Adrenal gland (tissue), 9 donors: ENCODE measurements at regions not wholly inside any gene's neighbourhood (a gene's known extent, or its start where the extent isn't known, plus 50 kb on each side); places are given as distances from the start of the nearest gene placed in this dataset.

Source experiments
- DNase-seq, 7 donors: peaks; one replicate each; pipeline ENCODE4 v3.0.0-alpha.2; 2019 to 2020
- H3K27ac ChIP-seq, 5 donors: fragments of 200-600 bp; sonication (generic) in 4 of 5; 1 replicate in 3 of 5; 2 replicates in 2 of 5; pipeline versions ENCODE4 v1.5.1 to v1.8.0; 2016 to 2020; ENCODE audit warnings: mild to moderate bottlenecking in 1 of 5
- H3K27me3 ChIP-seq: fragments of 200-600 bp; 2 replicates; pipeline ENCODE4 v1.8.0; 2021
- H3K36me3 ChIP-seq, 2 donors: fragments of 200-600 bp; replicated peaks in 1 of 2; 1 replicate in 1 of 2; 2 replicates in 1 of 2; pipeline versions ENCODE4 v1.5.1 to v1.8.0; 2018 to 2022
- H3K4me1 ChIP-seq, 2 donors: fragments of 200-600 bp; replicated peaks in 1 of 2; 1 replicate in 1 of 2; 2 replicates in 1 of 2; pipeline versions ENCODE4 v1.5.1 to v1.8.0; 2018 to 2021
- H3K4me3 ChIP-seq, 4 donors: fragments of 200-600 bp; sonication (generic) in 3 of 4; one replicate each; pipeline ENCODE4 v1.5.1; 2016 to 2018
- H3K9me3 ChIP-seq, 3 donors: fragments of 200-600 bp; sonication (generic) in 1 of 3; replicated peaks in 1 of 3; 1 replicate in 2 of 3; 2 replicates in 1 of 3; pipeline versions ENCODE4 v1.5.1 to v1.8.0; 2016 to 2021
- POLR2A ChIP-seq, 2 donors: fragments of 450-650 bp; IDR thresholded peaks; one replicate each; pipeline ENCODE4 v1.6.1; 2017; ENCODE audit warnings: antibody characterized with exemption in 2 of 2, mild to moderate bottlenecking in 2 of 2, moderate library complexity in 1 of 2
- WGBS, 4 donors: extraction: QIAGEN DNeasy Blood & Tissue Kit in 2 of 4; methylation state at CpG; one replicate each; pipeline versions ENCODE4 v1.1.5 to v1.1.7; 2013 to 2017; 5-methylcytosine and 5-hydroxymethylcytosine counted together
- intact Hi-C, 2 donors: fragments of 100-400 bp; cut with DNase I; formaldehyde crosslinking; loops; one replicate each; pipeline versions ENCODE4 v1.14.1 to v1.15.0; 2022 to 2023
- TF ChIP-seq, protein P1 (sequence below), 6 experiments: fragments of 450-650 bp in 4 of 6; fragments of 200-600 bp in 2 of 6; sonication (generic) in 1 of 6; IDR thresholded peaks; 1 replicate in 5 of 6; 2 replicates in 1 of 6; pipeline versions ENCODE4 v1.5.1 to v1.8.0; 2016 to 2021; ENCODE audit warnings: antibody characterized with exemption in 6 of 6, mild to moderate bottlenecking in 2 of 6, moderate library complexity in 1 of 6
- donor health status: healthy with polysubstance abuse.
- donor health status: Bipolar disorder and iron deficiency.
- donor health status: DM: yes; HTN: yes; CAD: no.
- donor health status: DM: no; HTN: no; CAD: no.
- donor health status: DM: no; HTN: no; CAD: no.

DNA sequence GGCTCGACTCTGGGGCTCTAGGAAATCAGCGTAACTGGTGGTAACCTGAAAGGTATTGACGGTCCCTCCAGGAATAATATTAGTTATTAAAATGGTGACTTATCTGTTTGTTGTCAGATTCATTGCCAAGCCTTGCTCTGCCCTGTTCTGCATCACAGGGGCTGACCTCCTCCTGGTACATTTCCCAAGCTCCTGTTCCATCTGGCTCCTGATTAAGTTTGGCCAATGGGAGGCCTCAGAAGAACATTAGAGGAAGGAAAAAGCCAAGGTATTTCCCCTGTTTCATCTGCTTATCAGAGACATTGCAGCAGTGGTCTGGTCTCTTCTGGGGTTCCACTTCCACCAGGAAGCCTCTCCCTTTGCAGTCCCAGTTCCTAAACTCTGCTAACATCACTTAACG, 527.0 kb downstream of the TNS1 start:
- H3K4me3 ChIP-seq, result no peak overlapping the region
- H3K27ac ChIP-seq, result no peak overlapping the region
- intact Hi-C loops, result no loop called here
- no peak for TF ChIP-seq POLR2A (IDR thresholded peaks at IDR 0.05)
- TF ChIP-seq, protein P1, sequence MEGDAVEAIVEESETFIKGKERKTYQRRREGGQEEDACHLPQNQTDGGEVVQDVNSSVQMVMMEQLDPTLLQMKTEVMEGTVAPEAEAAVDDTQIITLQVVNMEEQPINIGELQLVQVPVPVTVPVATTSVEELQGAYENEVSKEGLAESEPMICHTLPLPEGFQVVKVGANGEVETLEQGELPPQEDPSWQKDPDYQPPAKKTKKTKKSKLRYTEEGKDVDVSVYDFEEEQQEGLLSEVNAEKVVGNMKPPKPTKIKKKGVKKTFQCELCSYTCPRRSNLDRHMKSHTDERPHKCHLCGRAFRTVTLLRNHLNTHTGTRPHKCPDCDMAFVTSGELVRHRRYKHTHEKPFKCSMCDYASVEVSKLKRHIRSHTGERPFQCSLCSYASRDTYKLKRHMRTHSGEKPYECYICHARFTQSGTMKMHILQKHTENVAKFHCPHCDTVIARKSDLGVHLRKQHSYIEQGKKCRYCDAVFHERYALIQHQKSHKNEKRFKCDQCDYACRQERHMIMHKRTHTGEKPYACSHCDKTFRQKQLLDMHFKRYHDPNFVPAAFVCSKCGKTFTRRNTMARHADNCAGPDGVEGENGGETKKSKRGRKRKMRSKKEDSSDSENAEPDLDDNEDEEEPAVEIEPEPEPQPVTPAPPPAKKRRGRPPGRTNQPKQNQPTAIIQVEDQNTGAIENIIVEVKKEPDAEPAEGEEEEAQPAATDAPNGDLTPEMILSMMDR (IDR thresholded peaks at IDR 0.05), result no peak
- no peaks in the 10 kb centered on the region for H3K27me3 ChIP-seq
- H3K36me3 ChIP-seq, result no peaks in the 10 kb centered on the region
- no peak for DNase-seq
- no peaks in the 10 kb centered on the region for H3K9me3 ChIP-seq
- no peaks in the 10 kb centered on the region for H3K4me1 ChIP-seq
- WGBS, 4 donors, result 89 to 96% (median 94%) methylated on average over 4 of the region's 4 CpGs

DNA sequence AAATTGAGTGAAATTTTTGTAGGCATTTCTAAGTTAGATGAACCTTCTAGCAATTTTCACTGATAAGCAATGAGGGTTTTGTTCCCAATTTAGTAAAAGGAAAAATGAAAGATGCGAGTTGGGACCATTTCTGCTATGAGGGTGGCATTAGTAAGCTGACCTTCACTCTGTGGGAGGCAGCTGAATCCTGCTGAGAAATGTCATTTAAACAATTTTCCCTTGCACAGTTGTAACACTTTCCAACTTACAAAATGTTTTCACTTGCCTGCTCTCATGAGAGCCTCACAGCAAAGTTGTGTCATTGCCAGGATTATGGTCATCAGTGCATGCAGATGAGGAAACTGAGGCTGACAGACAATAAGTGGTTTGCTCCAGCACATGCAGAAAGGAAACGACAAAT, 527.7 kb downstream of the TNS1 start:
- no peak for TF ChIP-seq POLR2A (IDR thresholded peaks at IDR 0.05)
- TF ChIP-seq, protein P1 (IDR thresholded peaks at IDR 0.05), result no peak
- intact Hi-C loops, result no loop called here
- Histone ChIP-seq H3K9me3 (no peaks in the 10 kb centered on the region), H3K27me3 (no peaks in the 10 kb centered on the region), H3K36me3 (no peaks in the 10 kb centered on the region), H3K4me1 (no peaks in the 10 kb centered on the region), H3K27ac (no peak overlapping the region), H3K4me3 (no peak overlapping the region)
- 76 to 88% (median 81%) methylated on average over 1 to 2 of the region's 2 CpGs for WGBS, 4 donors
- DNase-seq, result no peak

DNA sequence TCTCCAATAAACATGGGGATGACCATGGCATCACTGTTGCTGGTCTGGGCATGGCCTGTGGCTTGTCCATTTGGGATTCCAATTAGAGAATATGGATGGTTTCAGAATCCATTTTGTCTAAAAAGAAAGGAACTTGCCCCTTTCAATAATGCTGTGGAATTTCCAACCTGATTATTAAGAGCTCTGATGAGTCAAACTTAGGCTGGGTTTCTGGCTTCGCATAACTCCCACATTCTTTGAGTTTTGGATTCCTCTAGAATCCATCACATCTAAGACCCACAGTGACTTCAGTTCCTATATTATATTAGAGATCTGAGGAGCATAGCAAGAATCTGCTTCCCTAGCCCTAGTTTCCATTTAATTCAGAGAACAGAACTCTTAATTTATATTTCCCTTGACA, 531.5 kb downstream of the TNS1 start:
- Histone ChIP-seq H3K27ac (no peak overlapping the region), H3K36me3 (no peaks in the 10 kb centered on the region), H3K4me3 (no peak overlapping the region), H3K4me1 (no peaks in the 10 kb centered on the region), H3K27me3 (no peaks in the 10 kb centered on the region), H3K9me3 (no peaks in the 10 kb centered on the region)
- TF ChIP-seq, protein P1 (IDR thresholded peaks at IDR 0.05), result no peak
- no peak for TF ChIP-seq POLR2A (IDR thresholded peaks at IDR 0.05)
- WGBS, 4 donors, result 97 to 100% (median 99%) methylated on average over 1 of the region's 1 CpG
- DNase-seq, result no peak
- intact Hi-C loops, result no loop called here

DNA sequence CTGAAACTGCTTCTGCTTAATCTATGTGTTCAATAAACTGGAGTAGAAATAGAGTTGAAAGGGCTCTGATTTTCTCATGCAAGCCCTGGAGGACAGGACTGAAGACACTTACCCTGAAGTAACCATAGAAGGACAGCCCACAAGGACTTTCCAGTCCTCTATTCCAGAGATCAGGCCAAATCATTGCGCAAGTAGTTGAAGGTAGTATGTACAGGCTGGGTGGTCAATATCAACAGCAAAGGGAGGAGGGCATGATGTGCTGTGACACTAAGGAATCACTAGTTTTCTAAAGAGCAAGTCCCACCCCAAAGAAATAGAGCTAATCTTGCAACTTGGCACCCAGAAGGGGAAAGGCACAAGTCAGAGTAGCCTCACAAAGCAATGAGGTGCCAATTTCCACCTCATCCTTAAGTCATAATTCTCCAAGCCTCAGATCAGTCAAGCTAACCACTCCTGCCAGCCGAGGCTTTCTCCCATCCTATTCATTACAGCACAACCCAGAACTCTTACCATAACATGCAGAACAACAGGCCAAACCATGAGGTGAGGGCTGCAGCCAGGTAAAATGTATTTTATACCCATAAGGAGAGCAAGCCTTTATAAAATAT, 533.5 kb downstream of the TNS1 start:
- no peaks in the 10 kb centered on the region for H3K27me3 ChIP-seq
- H3K27ac ChIP-seq, result no peak overlapping the region
- H3K4me1 ChIP-seq, result no peaks in the 10 kb centered on the region
- TF ChIP-seq POLR2A (IDR thresholded peaks at IDR 0.05), result no peak
- TF ChIP-seq, protein P1 (IDR thresholded peaks at IDR 0.05), result no peak
- DNase-seq, result no peak
- intact Hi-C loops, result no loop called here
- H3K4me3 ChIP-seq, result no peak overlapping the region
- H3K9me3 ChIP-seq, result no peaks in the 10 kb centered on the region
- 91 to 96% (median 94%) methylated on average over 2 of the region's 2 CpGs for WGBS, 4 donors
- H3K36me3 ChIP-seq, result no peaks in the 10 kb centered on the region
